Hematopoietic multipotent progenitor cell treated with erythropoietin and hydrocortisone succinate and interleukin-3 and kit ligand, for 4 days (in vitro differentiated cells): ENCODE measurements at regions not wholly inside any gene's neighbourhood (a gene's known extent, or its start where the extent isn't known, plus 50 kb on each side); places are given as distances from the start of the nearest gene placed in this dataset.

ENCODE experiments used
- DNase-seq: peaks from one replicate; pipeline ENCODE4 v3.0.0-alpha.2; 2015

DNA sequence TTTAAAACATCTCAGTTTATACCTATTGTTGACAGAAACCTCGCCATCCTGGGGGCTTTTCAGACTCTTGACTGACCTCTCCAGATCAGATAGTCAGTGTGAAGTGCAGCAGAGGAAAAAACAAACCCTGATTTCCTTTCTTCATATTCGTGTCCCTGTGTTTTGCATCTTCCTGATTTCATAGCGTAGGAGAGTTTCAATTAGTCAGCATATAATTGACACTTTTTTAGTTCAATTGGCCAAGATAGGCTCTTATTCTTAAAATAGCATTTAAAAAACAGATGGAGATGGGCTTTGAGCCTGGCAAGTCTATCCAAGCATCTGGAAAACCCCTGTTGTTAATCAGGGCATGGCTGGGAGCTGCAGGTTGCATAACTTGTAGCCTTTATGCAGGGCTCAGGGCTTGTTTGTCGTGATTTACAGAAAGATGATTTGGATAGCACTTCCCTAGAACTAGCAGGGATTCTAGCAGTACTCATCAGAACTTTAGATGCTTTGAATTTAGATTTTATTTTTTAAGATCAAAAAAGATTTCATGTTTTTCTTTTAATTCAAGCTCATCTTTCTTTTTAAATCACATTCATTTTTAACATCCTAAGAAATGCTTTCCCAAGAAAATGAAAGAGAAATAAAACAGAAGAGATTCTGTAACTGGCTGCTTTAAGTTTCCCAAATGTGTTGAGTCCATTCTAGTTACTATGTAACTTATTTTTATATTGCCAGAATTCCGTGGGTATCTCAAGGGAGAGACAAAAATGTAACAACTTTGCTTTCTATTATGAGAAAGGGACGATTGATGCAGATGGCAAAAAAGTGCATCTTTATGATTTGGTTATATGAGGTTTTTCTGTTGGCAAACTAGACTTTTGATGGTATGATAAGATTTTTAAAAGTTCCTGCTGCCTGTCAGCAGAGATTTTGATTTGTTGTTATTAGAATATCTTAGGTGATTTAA, 270.8 kb upstream of the FZD8 start:
- no peak for DNase-seq

DNA sequence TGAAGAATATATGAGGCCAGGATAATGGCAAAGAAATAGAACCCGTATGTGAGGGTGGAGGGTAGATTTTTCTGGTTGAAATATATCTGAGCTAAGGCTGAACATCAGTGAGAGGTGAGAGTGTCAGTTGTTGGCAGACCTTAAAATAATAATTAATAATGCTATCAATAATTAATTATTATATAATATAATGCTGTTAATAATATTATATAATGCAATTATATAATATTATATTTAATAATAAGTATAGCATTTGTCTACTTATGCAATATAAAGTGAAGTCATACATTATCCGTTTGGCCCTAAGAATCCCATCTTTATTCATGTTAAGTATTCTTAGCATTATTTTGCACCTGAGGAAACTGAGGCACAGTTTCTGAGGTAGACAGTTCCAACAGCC, 269.9 kb upstream of the FZD8 start:
- no peak for DNase-seq

- DNase-seq = no peak
Measured at GRCh38 chr10:35911233-35911632, 269.1 kb upstream of the FZD8 start.

- no peak for DNase-seq
Measured at GRCh38 chr10:35910234-35910633, 268.1 kb upstream of the FZD8 start.

DNA sequence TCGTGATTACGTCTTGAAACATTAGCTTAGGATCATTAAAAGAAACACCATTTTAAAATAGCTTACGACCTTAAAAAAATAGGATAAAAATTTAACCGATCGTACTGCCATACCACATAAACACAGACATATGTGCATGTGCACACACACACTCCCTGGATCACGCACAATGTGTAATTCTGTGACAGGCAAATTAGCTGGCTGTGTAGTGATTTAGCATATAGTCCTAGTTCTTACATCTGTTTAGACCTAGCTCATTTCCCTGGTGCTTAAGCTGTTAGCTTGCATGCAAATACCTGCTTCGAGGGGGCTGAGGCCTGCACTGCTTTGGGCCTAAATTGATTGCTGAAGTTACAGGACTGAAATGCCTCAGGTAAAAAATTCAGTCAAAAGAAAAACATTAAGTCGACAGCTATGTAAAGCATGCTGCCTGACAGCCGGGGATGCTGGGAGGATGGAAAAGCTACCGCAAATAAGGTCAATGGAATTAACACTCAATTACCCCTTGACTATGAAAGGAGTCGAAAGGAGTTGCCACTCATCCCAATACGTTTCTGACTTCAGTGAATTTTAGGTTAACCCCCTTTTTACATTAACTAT, 267.1 kb upstream of the FZD8 start:
- no peak for DNase-seq

DNA sequence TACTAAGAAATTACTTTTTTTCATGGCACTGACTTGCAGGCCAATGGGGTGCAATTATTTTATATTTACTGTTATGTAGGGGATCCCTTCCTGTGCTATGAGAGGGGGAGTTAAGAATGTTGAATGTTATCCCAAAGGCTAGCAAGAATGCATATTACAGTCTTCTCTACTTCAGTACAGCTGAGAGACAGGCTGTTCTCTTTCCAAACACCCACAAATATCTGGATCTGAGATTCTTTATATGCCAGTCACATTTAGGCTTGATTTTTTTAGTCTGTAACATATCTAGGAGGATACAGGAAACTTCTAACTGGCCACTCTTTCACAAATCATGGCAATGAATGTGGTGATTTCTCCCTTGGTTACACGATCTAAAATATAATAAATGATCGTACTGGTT, 266.4 kb upstream of the FZD8 start:
- no peak for DNase-seq

- DNase-seq = no peak
Measured at GRCh38 chr10:35907548-35907947, 265.5 kb upstream of the FZD8 start.

DNA sequence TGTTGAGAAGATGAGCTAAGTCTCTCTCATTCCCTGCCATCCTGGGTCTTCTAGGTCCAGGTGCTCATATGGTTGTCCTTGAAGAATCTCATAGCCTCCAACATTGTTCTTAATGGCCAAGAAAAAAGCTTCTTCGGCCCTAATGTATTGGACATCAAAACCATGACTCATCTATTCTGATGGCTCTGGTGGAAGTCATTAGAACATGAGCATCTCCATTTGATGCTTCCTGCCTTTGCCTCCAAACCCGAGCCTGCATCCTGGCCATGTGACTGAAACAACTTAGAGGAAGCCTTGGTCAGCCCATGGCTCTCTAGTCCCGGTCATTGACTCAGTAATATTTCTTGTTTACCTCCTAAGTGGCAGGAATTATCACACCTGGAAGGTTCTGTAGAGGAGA, 264.1 kb upstream of the FZD8 start:
- DNase-seq = no peak

DNA sequence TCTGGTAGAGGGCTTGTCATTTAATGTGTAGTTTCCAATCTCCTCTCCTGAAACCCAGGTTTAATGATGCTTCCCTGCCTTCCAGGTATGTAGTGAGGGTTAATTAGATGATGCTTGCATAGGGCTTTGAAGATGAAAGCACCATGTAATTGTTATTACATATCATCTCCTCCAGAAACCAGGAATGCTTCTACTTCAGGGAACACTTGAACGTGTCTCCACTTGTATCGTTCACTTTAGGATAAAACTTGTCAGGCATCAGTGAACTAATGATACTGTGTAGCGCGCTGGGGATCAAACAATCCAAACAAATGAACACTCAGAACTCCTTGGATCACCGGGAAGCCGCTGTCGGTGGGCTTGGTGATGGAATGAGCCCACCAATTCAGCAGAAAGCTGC, 260.9 kb upstream of the FZD8 start:
- no peak for DNase-seq

DNA sequence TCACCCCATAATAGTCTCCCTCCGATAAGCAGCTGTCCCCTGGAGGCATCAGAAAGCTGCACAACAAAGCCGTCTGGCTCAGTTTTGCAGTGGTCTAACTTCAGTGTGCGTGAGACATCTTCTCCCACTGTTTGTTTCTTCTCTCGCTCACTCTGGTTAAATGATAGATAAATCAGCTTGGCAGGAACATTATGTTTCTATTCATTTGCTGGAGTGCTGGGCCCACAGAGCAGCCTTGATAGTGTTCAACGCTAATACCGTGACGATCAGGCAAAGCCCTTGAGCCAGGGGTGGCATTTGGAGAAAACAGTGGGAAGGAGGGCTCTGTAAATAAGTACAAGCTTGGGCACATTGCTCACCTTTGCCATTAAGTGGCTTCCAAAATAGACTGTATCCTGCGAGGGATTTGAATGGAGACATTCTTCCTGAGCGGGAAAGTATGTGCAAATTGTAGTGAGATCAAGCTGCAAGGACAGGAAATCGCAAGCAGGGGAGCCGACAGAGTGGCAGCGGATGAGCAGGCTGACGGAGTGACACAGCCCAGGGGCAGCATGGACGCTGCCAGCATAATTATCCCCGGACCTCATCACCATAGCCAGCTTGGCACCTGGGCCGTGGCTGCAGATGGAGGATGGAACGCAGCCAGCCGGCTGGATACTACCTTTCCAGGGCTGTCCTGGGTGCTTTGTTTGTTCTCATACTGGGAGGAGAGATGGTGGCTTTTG, 256.8 kb upstream of the FZD8 start:
- DNase-seq = no peak

GRCh38 chr10:35896001-35896400, 253.9 kb upstream of the FZD8 start:
- no peak for DNase-seq

DNA sequence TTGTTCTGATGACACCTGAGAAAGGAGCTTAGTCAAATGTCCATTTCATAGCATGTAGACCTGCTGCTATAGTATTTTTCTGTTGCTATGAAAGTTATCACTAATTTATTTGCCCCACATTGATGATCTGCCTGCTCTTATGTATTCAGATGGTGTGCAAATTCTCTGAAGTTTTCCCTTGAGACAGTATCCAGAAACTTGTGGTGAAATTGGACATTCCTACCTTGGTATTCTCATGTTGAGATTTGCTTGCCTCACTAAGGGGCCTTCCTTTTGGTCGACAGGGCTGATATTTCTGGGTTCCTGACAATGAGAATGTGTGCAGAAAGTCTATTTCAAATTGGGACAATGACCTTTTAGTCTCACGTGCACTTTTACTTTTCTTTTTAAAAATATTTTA, 253.2 kb upstream of the FZD8 start:
- no peak for DNase-seq

DNA sequence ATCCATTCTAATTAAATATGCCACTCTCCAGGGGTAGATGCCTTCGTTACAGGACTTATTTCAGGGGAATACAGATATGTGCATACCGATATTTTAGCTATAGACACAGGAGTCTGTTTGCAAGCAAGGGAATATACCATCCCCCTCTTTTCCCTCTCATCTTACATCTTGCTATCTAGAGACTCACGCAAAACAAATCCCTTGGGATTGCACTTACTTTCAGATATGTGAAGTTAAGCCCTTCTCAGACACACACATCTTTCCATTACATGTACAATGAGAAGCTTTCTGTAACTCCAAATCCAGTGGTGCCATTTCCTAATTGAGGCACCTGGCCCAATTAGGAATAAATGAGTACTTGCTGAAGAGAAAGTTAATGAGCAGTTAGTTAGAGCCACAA, 250.4 kb upstream of the FZD8 start:
- DNase-seq = no peak

GRCh38 chr10:35890676-35891495, 248.8 kb upstream of the FZD8 start:
- DNase-seq = no peak

DNA sequence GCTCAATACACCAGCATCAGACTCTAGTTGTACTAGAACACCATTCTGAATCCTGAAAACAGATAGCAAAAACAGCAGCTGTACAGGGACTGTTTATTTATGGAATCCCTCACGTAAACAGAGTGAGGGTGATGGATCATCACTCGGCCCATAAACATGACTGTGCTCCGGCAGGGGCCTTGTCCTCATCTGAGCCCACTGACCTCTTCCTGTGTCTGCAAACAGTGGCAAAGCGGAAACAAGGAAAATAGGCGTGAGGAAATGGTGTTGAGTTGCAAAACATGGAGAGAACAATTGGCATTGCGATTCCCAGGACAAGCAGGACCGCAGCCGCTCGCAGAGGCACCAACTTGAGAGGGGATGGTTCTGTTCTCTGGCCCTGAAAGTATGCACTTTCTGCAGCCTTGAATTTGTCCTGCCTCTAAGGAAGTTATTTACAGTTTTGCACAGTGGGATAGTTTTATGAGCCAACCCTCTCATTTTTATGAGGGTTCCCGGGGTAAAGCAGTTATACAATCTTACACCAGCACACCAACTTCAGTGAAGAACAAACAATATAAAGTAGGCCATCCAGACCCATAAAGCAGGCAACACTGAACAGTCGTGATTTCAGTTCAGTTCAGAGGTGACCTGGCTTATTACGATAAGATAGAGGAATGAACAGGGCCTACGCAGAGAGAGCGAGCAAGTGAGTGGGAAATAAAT, 248.0 kb upstream of the FZD8 start:
- DNase-seq = no peak

- no peak for DNase-seq
Measured at GRCh38 chr10:35889226-35889625, 247.1 kb upstream of the FZD8 start.

DNA sequence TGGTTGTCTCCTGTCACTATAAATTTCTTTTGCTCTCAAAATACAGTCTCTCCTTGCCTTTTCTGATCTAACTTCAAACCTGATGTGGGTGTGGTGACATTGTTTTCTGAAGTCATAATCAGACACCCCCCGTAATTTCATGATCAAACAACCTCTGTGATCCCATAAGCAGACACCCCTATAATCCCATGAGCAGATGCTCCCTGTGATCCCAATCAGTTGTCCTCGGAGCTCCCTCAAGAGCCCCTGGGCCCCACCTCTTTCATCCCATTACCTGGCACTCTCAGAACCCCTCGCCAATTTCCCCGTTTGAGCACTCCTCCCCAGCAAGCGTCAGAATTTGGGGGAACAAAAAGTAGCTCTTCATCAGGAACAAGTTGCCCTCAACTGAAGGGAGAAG, 246.3 kb upstream of the FZD8 start:
- DNase-seq = no peak

DNA sequence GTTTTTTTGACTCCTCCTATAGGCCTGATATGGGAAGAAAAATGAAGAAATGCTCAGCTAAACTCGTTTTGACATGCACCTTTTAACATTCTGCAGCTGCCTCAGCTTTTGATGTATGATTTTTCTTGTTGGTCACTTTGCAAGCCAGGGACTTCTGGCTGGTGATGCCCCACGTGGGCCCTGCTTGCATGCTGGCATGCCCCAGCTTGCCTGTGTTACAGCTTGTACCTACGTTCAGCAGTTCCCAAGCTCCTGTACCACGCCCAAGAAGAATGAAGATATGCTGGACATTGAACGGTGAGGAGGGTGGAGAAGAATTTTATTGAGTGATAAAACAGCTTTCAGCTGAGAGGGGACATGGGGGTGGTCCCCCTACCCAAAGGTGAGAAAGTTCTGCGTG, 245.6 kb upstream of the FZD8 start:
- DNase-seq = no peak

DNA sequence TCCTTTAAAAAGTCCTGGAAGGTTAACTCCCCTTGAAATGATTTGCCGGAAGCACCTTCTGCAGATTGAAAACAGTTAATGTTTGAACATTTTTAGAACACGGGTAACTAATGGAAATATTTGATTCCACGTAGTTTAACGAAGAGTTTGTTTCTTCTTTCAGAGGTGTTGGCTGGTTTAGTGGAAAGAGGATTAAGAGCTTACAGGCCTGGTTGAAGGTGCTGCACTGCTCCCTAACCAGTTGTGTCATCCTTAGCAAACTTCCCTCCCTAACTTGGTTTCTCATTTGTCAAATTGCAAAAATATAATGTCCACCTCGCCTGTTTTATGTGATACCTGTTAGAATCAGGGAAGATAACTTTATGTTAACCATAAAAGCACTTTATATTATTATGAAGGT, 243.0 kb upstream of the FZD8 start:
- no peak for DNase-seq

- no peak for DNase-seq
Measured at GRCh38 chr10:35884657-35885071, 242.6 kb upstream of the FZD8 start.

DNA sequence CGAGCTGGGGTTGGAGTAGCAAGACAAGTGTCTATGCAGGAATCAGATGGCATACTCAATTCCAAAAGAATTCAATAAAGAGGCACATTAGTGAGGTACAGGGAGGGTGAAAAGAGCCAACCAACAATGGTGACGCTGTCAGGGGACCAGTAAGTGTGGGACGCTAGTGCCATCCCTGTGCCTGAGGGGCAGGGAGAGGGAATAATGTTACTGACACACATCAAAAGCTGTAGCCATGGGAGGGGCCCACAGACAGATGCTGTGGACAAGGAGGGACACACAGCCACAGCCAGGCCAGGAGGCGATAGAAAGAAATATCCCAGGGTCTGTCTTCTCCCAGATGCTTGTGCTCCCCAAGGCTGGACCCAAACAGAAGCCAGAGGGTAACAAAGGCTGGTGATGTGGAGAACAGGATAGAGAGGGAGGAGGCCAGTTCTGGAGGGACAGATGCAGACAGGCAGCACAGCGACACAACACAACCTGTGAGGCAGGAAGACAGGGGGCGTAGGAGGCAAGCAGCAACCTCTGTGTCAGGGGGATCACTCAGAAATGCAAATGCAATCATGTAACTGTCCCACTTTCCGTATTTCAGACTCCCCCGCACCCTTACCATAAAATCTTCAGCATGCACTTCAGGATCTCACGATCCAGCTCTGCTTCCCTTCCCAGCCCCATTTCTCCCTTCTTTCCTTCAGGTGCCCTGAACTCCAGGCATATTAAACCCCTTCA, 240.5 kb upstream of the FZD8 start:
- no peak for DNase-seq

- DNase-seq = no peak
Measured at GRCh38 chr10:35881320-35881719, 239.2 kb upstream of the FZD8 start.
